Cardiac fibroblast (primary cell): ENCODE measurements at regions not wholly inside any gene's neighbourhood (a gene's known extent, or its start where the extent isn't known, plus 50 kb on each side); places are given as distances from the start of the nearest gene placed in this dataset.

Source experiments
- DNase-seq, 2 donors: peaks; one replicate each; pipeline versions ENCODE4 v3.0.0 to v3.0.0-alpha.2; 2010; ENCODE audit warnings: low read depth in 2 of 2
- H3K4me3 ChIP-seq, 2 donors: replicated peaks in 1 of 2; 1 replicate in 1 of 2; 2 replicates in 1 of 2; pipeline ENCODE4 v1.5.1; 2011; ENCODE audit warnings: low read depth in 2 of 2, low read length in 2 of 2, mild to moderate bottlenecking in 2 of 2, moderate library complexity in 1 of 2
- TF ChIP-seq, protein P1 (sequence below): IDR thresholded peaks from one replicate; pipeline ENCODE4 v1.5.1; 2011; ENCODE audit warnings: low read depth, mild to moderate bottlenecking, low read length, inconsistent platforms

DNA sequence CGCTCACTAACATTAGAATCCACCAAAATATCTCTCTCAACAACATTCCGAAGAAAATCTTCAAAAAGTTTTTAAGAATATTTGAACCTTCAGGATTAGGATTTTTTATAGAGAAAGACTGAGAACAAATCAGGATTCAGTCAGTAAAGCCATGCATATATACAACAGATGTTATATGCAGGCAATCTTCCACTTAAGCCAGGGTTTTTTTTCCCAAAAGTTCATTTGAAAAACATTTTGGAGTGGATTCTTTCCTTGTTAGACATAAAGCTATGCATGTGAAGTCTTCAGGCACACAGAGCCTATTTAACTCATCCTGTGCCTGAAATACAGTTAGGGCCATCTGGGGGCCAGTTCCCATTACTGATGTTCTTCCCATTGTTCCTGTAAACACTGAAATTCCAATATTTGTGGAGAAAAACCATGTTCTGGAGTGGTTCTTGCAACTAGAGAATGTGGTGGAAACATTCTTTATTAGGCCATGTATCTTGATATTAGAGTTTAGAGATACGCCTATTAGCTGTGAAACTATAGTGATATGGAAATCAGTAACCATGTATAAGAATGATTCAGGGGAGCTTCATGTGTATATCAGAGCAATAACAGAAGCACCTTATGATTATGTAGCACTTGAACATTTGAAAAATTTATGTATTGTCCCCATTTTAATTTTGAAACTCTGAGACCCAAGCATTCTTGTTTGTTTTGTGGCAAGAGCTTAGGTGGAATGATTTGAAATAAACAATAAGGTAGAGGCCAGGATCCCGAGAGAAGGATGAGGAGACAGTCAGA lies 61.7 kb downstream of the PLEKHG1 start:
- H3K4me3 ChIP-seq = no peak overlapping the region
- TF ChIP-seq, protein P1, sequence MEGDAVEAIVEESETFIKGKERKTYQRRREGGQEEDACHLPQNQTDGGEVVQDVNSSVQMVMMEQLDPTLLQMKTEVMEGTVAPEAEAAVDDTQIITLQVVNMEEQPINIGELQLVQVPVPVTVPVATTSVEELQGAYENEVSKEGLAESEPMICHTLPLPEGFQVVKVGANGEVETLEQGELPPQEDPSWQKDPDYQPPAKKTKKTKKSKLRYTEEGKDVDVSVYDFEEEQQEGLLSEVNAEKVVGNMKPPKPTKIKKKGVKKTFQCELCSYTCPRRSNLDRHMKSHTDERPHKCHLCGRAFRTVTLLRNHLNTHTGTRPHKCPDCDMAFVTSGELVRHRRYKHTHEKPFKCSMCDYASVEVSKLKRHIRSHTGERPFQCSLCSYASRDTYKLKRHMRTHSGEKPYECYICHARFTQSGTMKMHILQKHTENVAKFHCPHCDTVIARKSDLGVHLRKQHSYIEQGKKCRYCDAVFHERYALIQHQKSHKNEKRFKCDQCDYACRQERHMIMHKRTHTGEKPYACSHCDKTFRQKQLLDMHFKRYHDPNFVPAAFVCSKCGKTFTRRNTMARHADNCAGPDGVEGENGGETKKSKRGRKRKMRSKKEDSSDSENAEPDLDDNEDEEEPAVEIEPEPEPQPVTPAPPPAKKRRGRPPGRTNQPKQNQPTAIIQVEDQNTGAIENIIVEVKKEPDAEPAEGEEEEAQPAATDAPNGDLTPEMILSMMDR = no peak
- no peak for DNase-seq

DNA sequence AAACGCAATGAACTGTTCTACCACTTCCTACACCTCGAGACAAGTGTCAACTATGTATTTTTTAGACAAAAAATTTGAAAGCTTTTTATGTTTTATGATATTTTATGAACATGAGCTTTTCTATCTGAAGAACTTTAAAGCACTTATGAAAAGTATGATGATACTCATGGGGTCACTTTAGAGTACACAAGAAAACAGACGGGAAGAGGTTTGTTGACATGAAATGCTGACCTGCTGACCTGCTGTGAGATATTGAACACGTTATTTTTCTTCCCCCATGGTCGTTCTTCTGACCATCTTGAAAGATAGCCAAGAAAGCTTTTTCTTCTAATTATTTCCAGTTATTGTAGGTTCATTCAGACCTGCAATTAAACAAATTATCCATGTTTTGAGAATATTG lies 63.1 kb downstream of the PLEKHG1 start:
- H3K4me3 ChIP-seq = no peak overlapping the region
- DNase-seq = no peak
- TF ChIP-seq, protein P1 = no peak

GRCh38 chr6:150664091-150664490 lies 64.4 kb downstream of the PLEKHG1 start:
- TF ChIP-seq, protein P1 = no peak
- no peak overlapping the region for H3K4me3 ChIP-seq
- DNase-seq = no peak

DNA sequence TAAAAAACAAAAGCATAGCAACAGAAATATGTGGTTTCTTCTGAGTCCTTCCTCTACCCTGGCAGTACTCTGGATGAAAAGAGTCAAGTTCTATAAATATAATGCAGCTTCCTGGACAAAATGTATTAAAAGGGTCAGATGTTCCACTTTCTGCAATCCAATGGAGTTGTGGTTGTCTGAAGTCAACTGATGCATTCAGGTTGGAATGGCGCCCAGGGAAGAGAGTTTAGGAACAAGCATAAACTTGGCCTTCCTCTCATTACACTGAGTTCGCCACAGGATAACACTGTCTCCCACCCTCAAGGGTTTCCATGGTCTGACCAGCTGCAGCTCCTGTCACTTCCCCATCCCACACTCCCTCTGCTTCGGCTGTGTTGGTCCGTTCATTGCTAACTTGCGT lies 66.4 kb downstream of the PLEKHG1 start:
- peak; percentile 2 to 21 for DNase-seq
- TF ChIP-seq, protein P1 = no peak
- no peak overlapping the region for H3K4me3 ChIP-seq

DNA sequence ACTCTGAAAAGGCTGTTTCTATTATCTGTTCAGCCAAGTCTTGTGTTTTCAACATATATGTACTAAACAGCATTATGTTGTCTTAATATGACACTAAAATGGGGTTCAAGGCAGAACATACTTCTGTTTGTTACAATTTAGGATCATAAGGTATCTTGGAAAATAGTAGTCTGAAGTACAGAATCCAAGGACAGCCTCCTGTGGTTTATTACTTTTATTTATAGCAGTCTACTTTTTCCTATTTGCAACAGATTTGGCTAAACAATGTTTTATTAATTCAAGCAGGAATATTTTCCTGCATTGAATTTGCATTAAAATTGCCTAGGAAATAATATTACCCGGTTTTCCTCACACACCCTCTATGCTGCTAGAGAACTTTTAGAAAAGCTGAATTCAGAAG lies 67.7 kb downstream of the PLEKHG1 start:
- DNase-seq = no peak
- no peak overlapping the region for H3K4me3 ChIP-seq
- TF ChIP-seq, protein P1 = no peak

DNA sequence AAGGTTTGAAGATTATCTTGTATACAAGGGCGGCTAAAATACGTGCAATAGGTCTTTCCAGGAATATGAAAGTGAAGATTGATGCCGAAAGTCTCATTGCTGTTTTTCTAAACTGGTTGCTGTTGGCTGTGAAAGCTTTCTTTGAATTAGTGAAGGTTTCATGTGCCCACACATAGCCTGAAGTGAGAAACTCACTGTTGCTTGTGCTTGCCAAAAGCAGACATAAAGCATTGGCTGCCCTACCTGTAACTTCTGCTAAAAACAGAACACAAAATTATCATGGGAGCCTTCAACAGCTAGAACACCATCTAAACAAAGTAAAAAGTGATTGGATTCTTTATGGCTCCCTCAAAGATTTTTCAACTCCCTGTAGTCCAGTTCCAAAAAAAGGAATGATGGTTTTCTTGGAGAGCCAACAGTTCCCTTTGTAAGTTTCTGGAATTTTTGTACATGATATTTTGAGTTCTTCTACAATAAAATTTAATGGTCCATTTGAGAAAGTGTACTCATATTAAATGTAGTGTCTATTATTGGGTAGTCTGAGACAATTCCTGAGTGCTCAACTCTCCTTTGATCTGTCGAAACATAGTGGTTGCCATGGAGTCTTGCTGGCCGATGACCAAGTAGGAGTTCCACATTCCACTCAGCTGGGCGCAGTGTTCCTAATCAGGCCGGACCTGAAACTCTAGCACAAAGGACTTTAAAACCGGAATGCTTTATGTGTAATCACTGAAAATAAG lies 68.5 kb downstream of the PLEKHG1 start:
- TF ChIP-seq, protein P1 = peak; percentile 30
- no peak overlapping the region for H3K4me3 ChIP-seq
- DNase-seq = peak; percentile 88 to 92
